Endothelial cell of umbilical vein (primary cell): ENCODE measurements at regions not wholly inside any gene's neighbourhood (a gene's known extent, or its start where the extent isn't known, plus 50 kb on each side); places are given as distances from the start of the nearest gene placed in this dataset.

Experiments
- BruUV-seq: library from RNA; stranded (reverse); fragments of 400-500 nt; replicated peaks from 2 replicates; lab custom pipeline; 2021; lab: Mats Ljungman, UMichigan
- CTCF ChIA-PET: fragments of 300-600, 350-600 bp; sonication (Branson Sonifier 250); formaldehyde crosslinking; loops from one replicate; lab custom pipeline; 2021; ENCODE audit warnings: antibody characterized with exemption, inconsistent platforms; lab: Charles Lee
- POLR2A ChIA-PET: fragments of 300-600, 350-600 bp; sonication (Branson Sonifier 250); formaldehyde crosslinking; loops from one replicate; lab custom pipeline; 2021; ENCODE audit warnings: antibody characterized with exemption, inconsistent platforms; lab: Charles Lee
- DNase-seq: peaks from one replicate; pipeline ENCODE4 v3.0.0-alpha.2; 2011; ENCODE audit warnings: low read depth, low spot score
- FAIRE-seq: peaks from 2 replicates; lab custom pipeline; 2011; peaks lifted over from hg19 to GRCh38; lab: Jason Lieb, UNC
- H2AFZ ChIP-seq: 2 replicates; pipeline ENCODE4 v1.6.0; 2012; ENCODE audit warnings: low read depth, low read length, control low read depth, inconsistent platforms
- H3K27ac ChIP-seq: 2 replicates; pipeline ENCODE4 v1.5.1; 2011; ENCODE audit warnings: low read depth, mild to moderate bottlenecking, control low read depth, low read length, moderate library complexity; ENCODE audit not compliant: insufficient read depth
- H3K27me3 ChIP-seq, 2 experiments: 2 replicates each; pipeline versions ENCODE4 v1.6.0 to v1.6.1; 2011; ENCODE audit warnings: low read length in 2 of 2, mixed read lengths in 1 of 2; ENCODE audit not compliant: control insufficient read depth in 2 of 2, insufficient read depth in 2 of 2
- H3K36me3 ChIP-seq, 2 experiments: 2 replicates in 1 of 2; 3 replicates in 1 of 2; pipeline ENCODE4 v1.5.1; 2011; ENCODE audit warnings: low read length in 2 of 2, mild to moderate bottlenecking in 1 of 2, moderate library complexity in 1 of 2; ENCODE audit not compliant: control insufficient read depth in 2 of 2, insufficient read depth in 2 of 2; ENCODE audit errors: extremely low read depth in 1 of 2
- H3K4me1 ChIP-seq: 3 replicates; pipeline ENCODE4 v1.5.1; 2011; ENCODE audit warnings: mild to moderate bottlenecking, low read length; ENCODE audit not compliant: control insufficient read depth, insufficient read depth; ENCODE audit errors: extremely low read depth
- H3K4me2 ChIP-seq: 2 replicates; pipeline ENCODE4 v1.6.1; 2011; ENCODE audit warnings: low read length, control low read depth, mixed read lengths; ENCODE audit not compliant: insufficient read depth
- H3K4me3 ChIP-seq, 3 experiments: fragments of 200-600 bp in 1 of 3; sonication (generic), shearing (Covaris generic) in 1 of 3; replicated peaks in 1 of 3; 2 replicates each; pipeline ENCODE4 v1.5.1; 2011 to 2016; ENCODE audit warnings: control low read depth in 3 of 3, low read length in 3 of 3, mild to moderate bottlenecking in 2 of 3, inconsistent platforms in 1 of 3, low read depth in 1 of 3, moderate library complexity in 1 of 3; ENCODE audit not compliant: insufficient read depth in 1 of 3
- H3K79me2 ChIP-seq: 2 replicates; pipeline ENCODE4 v1.6.0; 2012; ENCODE audit warnings: low read length, inconsistent platforms; ENCODE audit not compliant: control insufficient read depth, insufficient read depth
- H3K9ac ChIP-seq: replicated peaks from 2 replicates; pipeline ENCODE3; 2011; ENCODE audit warnings: low read length, control low read depth; ENCODE audit not compliant: insufficient read depth; ENCODE audit errors: extremely low read depth
- H3K9me1 ChIP-seq: replicated peaks from 3 replicates; pipeline ENCODE4 v1.6.0; 2011; ENCODE audit warnings: mild to moderate bottlenecking, low read length; ENCODE audit not compliant: control insufficient read depth, insufficient read depth; ENCODE audit errors: extremely low read depth
- H3K9me3 ChIP-seq: replicated peaks from 2 replicates; pipeline ENCODE4 v1.5.1; 2012; ENCODE audit warnings: low read length, inconsistent platforms; ENCODE audit not compliant: control insufficient read depth, insufficient read depth
- H4K20me1 ChIP-seq: replicated peaks from 2 replicates; pipeline ENCODE3; 2011; ENCODE audit warnings: mild to moderate bottlenecking, low read length; ENCODE audit not compliant: control insufficient read depth, insufficient read depth; ENCODE audit errors: extremely low read depth
- CTCF ChIP-seq, 2 donors: IDR thresholded peaks; 1 replicate in 1 of 2; 2 replicates in 1 of 2; pipeline ENCODE4 v1.5.1; 2011; ENCODE audit warnings: low read length in 2 of 2, mild to moderate bottlenecking in 2 of 2, moderate library complexity in 2 of 2, control low read depth in 1 of 2, inconsistent platforms in 1 of 2, low read depth in 1 of 2; ENCODE audit not compliant: insufficient read depth in 1 of 2; ENCODE audit errors: extremely low read depth in 1 of 2
- EZH2 ChIP-seq: IDR thresholded peaks from 2 replicates; pipeline ENCODE4 v1.6.1; 2012; ENCODE audit warnings: borderline replicate concordance, low read depth, mild to moderate bottlenecking, moderate library complexity, low read length, inconsistent platforms; ENCODE audit not compliant: severe bottlenecking
- FOS ChIP-seq: IDR thresholded peaks from 2 replicates; pipeline ENCODE4 v1.6.1; 2011; ENCODE audit warnings: mild to moderate bottlenecking, low read length, moderate library complexity, borderline replicate concordance; ENCODE audit not compliant: insufficient read depth
- GATA2 ChIP-seq: IDR thresholded peaks from 2 replicates; pipeline ENCODE4 v1.7.0; 2011; ENCODE audit warnings: low read depth, mild to moderate bottlenecking, moderate library complexity, mixed read lengths, low read length; ENCODE audit not compliant: insufficient read length, insufficient read depth
- JUN ChIP-seq: IDR thresholded peaks from 2 replicates; pipeline ENCODE4 v1.6.1; 2011; ENCODE audit warnings: borderline replicate concordance, low read depth; ENCODE audit not compliant: insufficient read length, insufficient read depth
- MAX ChIP-seq: IDR thresholded peaks from 2 replicates; pipeline ENCODE4 v1.6.1; 2011; ENCODE audit not compliant: insufficient read depth, insufficient read length
- MYC ChIP-seq: IDR thresholded peaks from one replicate; pipeline ENCODE4 v1.6.1; 2011; ENCODE audit warnings: mild to moderate bottlenecking, low read depth, low read length
- POLR2A ChIP-seq: IDR thresholded peaks from 2 replicates; pipeline ENCODE4 v1.6.1; 2012; ENCODE audit warnings: low read depth, mild to moderate bottlenecking, control low read depth, low read length
- POLR2AphosphoS5 ChIP-seq: IDR thresholded peaks from 2 replicates; pipeline ENCODE4 v1.6.1; 2012; ENCODE audit warnings: low read depth, mild to moderate bottlenecking, control low read depth, low read length, moderate library complexity; ENCODE audit not compliant: insufficient read depth
- dilution Hi-C: fragments of 300-500 bp; cut with MboI; formaldehyde crosslinking; loops from one replicate; pipeline ENCODE4 v1.15.0; 2019; ENCODE audit warnings: low sequenced_read_pairs; ENCODE audit not compliant: extremely low pct_ligation_motif_present
- intact Hi-C: fragments of 100-400 bp; cut with micrococcal nuclease; formaldehyde crosslinking; loops from one replicate; pipeline ENCODE4 v1.10.0; 2022

GRCh38 chr7:65459438-65459837 is 85.8 kb downstream of the ZNF92 start:
- Histone ChIP-seq H3K4me1 (no peaks in the 10 kb centered on the region), H3K9ac (no peak overlapping the region), H3K9me3 (no peaks in the 10 kb centered on the region), H3K27me3 (peaks cover 0 to 2% of the 10 kb centered on the region in 2 experiments), H3K79me2 (no peaks in the 10 kb centered on the region), H3K36me3 (no peaks in the 10 kb centered on the region), H3K4me2 (no peak overlapping the region), H3K4me3 (no peak overlapping the region), H3K9me1 (no peaks in the 10 kb centered on the region), H2AFZ (no peak overlapping the region), H4K20me1 (no peaks in the 10 kb centered on the region), H3K27ac (no peak overlapping the region)
- DNase-seq (no peak), FAIRE-seq (no peak)
- TF ChIP-seq JUN = no peak
- TF ChIP-seq MYC = no peak
- no peak for TF ChIP-seq POLR2AphosphoS5
- TF ChIP-seq FOS = no peak
- TF ChIP-seq CTCF (IDR thresholded peaks at IDR 0.05; ENCODE audit: extremely low read depth in 1 of 2, insufficient read depth in 1 of 2, low read depth in 1 of 2, low read length in 2 of 2) = no peak
- no peak for TF ChIP-seq EZH2
- no peak for TF ChIP-seq GATA2
- no peak for TF ChIP-seq MAX
- TF ChIP-seq POLR2A = no peak
- no TSS peak for BruUV-seq
- CTCF ChIA-PET = no interaction called here
- dilution Hi-C loops = no loop called here
- intact Hi-C loops = no loop called here
- POLR2A ChIA-PET = no interaction called here
